Caco-2 (cell line): ENCODE measurements at regions not wholly inside any gene's neighbourhood (a gene's known extent, or its start where the extent isn't known, plus 50 kb on each side); places are given as distances from the start of the nearest gene placed in this dataset.

Experiments
- BruUV-seq: library from RNA; stranded (reverse); fragments of 400-500 nt; replicated peaks from 2 replicates; lab custom pipeline; 2021; lab: Mats Ljungman, UMichigan
- CTCF ChIA-PET: fragments of 300-600 bp; sonication (Branson Sonifier 250); formaldehyde crosslinking; loops from one replicate; lab custom pipeline; 2022; ENCODE audit warnings: antibody characterized with exemption; lab: Charles Lee
- POLR2A ChIA-PET: fragments of 300-600 bp; sonication (Branson Sonifier 250); formaldehyde crosslinking; loops from one replicate; lab custom pipeline; 2022; ENCODE audit warnings: antibody characterized with exemption; lab: Charles Lee
- DNase-seq, 2 experiments: peaks; one replicate each; pipeline versions ENCODE4 v3.0.0 to v3.0.0-alpha.2; 2020 to 2022
- H3K27me3 ChIP-seq: replicated peaks from 2 replicates; pipeline ENCODE4 v1.6.0; 2011; ENCODE audit warnings: low read length; ENCODE audit not compliant: control insufficient read depth, insufficient read depth
- H3K36me3 ChIP-seq: 2 replicates; pipeline ENCODE4 v1.5.1; 2011; ENCODE audit warnings: low read length; ENCODE audit not compliant: control insufficient read depth, insufficient read depth
- H3K4me1 ChIP-seq: fragments of 250-450 bp; sonication (Bioruptor Pico); 2 replicates; pipeline ENCODE4 v1.5.1; 2020; ENCODE audit warnings: mild to moderate bottlenecking
- H3K4me3 ChIP-seq: 2 replicates; pipeline ENCODE4 v1.5.1; 2011; ENCODE audit warnings: low read depth, mild to moderate bottlenecking, control low read depth, low read length
- H3K9me3 ChIP-seq: fragments of 250-450 bp; sonication (Bioruptor Pico); 2 replicates; pipeline ENCODE4 v1.5.1; 2020; ENCODE audit warnings: mild to moderate bottlenecking, moderate library complexity
- H3K27ac Mint-ChIP-seq: one replicate; pipeline ENCODE4 v1.8.0; 2022; ENCODE audit warnings: mixed read lengths; ENCODE audit not compliant: unreplicated experiment
- H3K27me3 Mint-ChIP-seq: one replicate; pipeline ENCODE4 v1.8.0; 2022; ENCODE audit warnings: mixed read lengths; ENCODE audit not compliant: insufficient read depth, unreplicated experiment
- H3K36me3 Mint-ChIP-seq: one replicate; pipeline ENCODE4 v1.8.0; 2022; ENCODE audit warnings: mild to moderate bottlenecking, mixed read lengths; ENCODE audit not compliant: insufficient read depth, unreplicated experiment
- H3K4me1 Mint-ChIP-seq: one replicate; pipeline ENCODE4 v1.8.0; 2022; ENCODE audit warnings: low read depth, mixed read lengths; ENCODE audit not compliant: unreplicated experiment
- H3K4me3 Mint-ChIP-seq: one replicate; pipeline ENCODE4 v1.8.0; 2022; ENCODE audit warnings: mild to moderate bottlenecking, moderate library complexity, mixed read lengths; ENCODE audit not compliant: unreplicated experiment
- H3K9me3 Mint-ChIP-seq: one replicate; pipeline ENCODE4 v1.8.0; 2022; ENCODE audit warnings: mixed read lengths; ENCODE audit not compliant: unreplicated experiment
- CTCF ChIP-seq, 2 experiments: fragments of 200-600 bp in 1 of 2; IDR thresholded peaks; 1 replicate in 1 of 2; 2 replicates in 1 of 2; pipeline versions ENCODE4 v1.5.1 to v1.8.0; 2011 to 2022; ENCODE audit warnings: antibody characterized with exemption in 1 of 2, control low read depth in 1 of 2, inconsistent platforms in 1 of 2, low read depth in 1 of 2, low read length in 1 of 2, mild to moderate bottlenecking in 1 of 2, moderate library complexity in 1 of 2; ENCODE audit not compliant: insufficient read depth in 1 of 2, severe bottlenecking in 1 of 2, unreplicated experiment in 1 of 2
- intact Hi-C: fragments of 100-400 bp; cut with micrococcal nuclease; formaldehyde crosslinking; loops from one replicate; pipeline ENCODE4 v1.10.0; 2022; ENCODE audit not compliant: unreplicated experiment

GRCh38 chr1:14055442-14056223, 355.6 kb downstream of the PRDM2 start:
- H3K27ac Mint-ChIP-seq: no peak overlapping the region
- peaks cover 9% of the 10 kb centered on the region for H3K9me3 Mint-ChIP-seq
- CTCF ChIA-PET: no interaction called here
- no peaks in the 10 kb centered on the region for H3K27me3 Mint-ChIP-seq
- H3K4me3 Mint-ChIP-seq: no peak overlapping the region
- Histone ChIP-seq H3K36me3 (no peaks in the 10 kb centered on the region), H3K4me3 (no peak overlapping the region), H3K4me1 (no peaks in the 10 kb centered on the region), H3K9me3 (no peaks in the 10 kb centered on the region), H3K27me3 (no peaks in the 10 kb centered on the region)
- DNase-seq: no peak
- H3K36me3 Mint-ChIP-seq: no peaks in the 10 kb centered on the region
- BruUV-seq: no TSS peak
- H3K4me1 Mint-ChIP-seq: no peaks in the 10 kb centered on the region
- no peak for TF ChIP-seq CTCF (IDR thresholded peaks at IDR 0.05; ENCODE audit: insufficient read depth in 1 of 2, low read depth in 1 of 2, low read length in 1 of 2, severe bottlenecking in 1 of 2, unreplicated experiment in 1 of 2)
- POLR2A ChIA-PET: no interaction called here
- intact Hi-C loops: no loop called here

- H3K36me3 Mint-ChIP-seq: no peaks in the 10 kb centered on the region
- no peaks in the 10 kb centered on the region for H3K27me3 ChIP-seq
- H3K4me3 Mint-ChIP-seq: no peak overlapping the region
- no peaks in the 10 kb centered on the region for H3K9me3 ChIP-seq
- no peak for TF ChIP-seq CTCF (IDR thresholded peaks at IDR 0.05; ENCODE audit: insufficient read depth in 1 of 2, low read depth in 1 of 2, low read length in 1 of 2, severe bottlenecking in 1 of 2, unreplicated experiment in 1 of 2)
- H3K4me3 ChIP-seq: no peak overlapping the region
- no peaks in the 10 kb centered on the region for H3K4me1 ChIP-seq
- H3K4me1 Mint-ChIP-seq: no peaks in the 10 kb centered on the region
- H3K27ac Mint-ChIP-seq: no peak overlapping the region
- H3K9me3 Mint-ChIP-seq: peaks cover 9% of the 10 kb centered on the region
- no TSS peak for BruUV-seq
- POLR2A ChIA-PET: no interaction called here
- CTCF ChIA-PET: no interaction called here
- intact Hi-C loops: no loop called here
- DNase-seq: no peak
- no peaks in the 10 kb centered on the region for H3K36me3 ChIP-seq
- H3K27me3 Mint-ChIP-seq: peaks cover 4% of the 10 kb centered on the region
Measured at GRCh38 chr1:14057640-14058039, 357.7 kb downstream of the PRDM2 start.

DNA sequence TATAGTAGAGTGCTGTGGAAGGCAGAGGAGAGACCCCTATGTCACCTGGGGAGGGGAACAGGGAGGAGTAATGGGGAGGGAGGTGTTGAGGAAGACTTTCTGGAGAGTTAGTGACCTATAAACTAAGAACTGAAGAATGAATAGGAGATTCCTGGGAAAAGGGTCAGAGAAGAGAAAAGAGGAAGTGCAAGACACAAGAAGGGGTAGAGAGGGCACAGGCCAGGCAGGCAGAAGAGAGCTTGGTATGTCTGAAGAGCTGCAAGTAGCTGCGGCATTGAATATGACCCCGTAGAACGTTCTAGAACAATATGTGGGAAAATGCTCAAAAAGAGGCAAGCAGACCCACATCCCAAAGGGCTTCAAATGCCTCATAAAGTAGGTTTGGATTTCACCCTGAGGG, 361.2 kb downstream of the PRDM2 start:
- TF ChIP-seq CTCF (IDR thresholded peaks at IDR 0.05; ENCODE audit: insufficient read depth in 1 of 2, low read depth in 1 of 2, low read length in 1 of 2, severe bottlenecking in 1 of 2, unreplicated experiment in 1 of 2): no peak
- Histone ChIP-seq H3K4me1 (no peaks in the 10 kb centered on the region), H3K9me3 (no peaks in the 10 kb centered on the region), H3K4me3 (no peak overlapping the region), H3K27me3 (no peaks in the 10 kb centered on the region), H3K36me3 (no peaks in the 10 kb centered on the region)
- no peak for DNase-seq
- BruUV-seq: no TSS peak
- H3K27ac Mint-ChIP-seq: no peak overlapping the region
- H3K27me3 Mint-ChIP-seq: peaks cover 4% of the 10 kb centered on the region
- peaks cover 9% of the 10 kb centered on the region for H3K9me3 Mint-ChIP-seq
- intact Hi-C loops: no loop called here
- no peaks in the 10 kb centered on the region for H3K36me3 Mint-ChIP-seq
- POLR2A ChIA-PET: no interaction called here
- H3K4me1 Mint-ChIP-seq: no peaks in the 10 kb centered on the region
- no peak overlapping the region for H3K4me3 Mint-ChIP-seq
- CTCF ChIA-PET: no interaction called here
